B cell (primary cell): ENCODE measurements at regions not wholly inside any gene's neighbourhood (a gene's known extent, or its start where the extent isn't known, plus 50 kb on each side); places are given as distances from the start of the nearest gene placed in this dataset.

ENCODE experiments used
- ATAC-seq: fragments of 200-7000 bp; cut with Tn5 transposase; one replicate; pipeline ENCODE4 v1.10.0; 2021; ENCODE audit warnings: low read depth, mild to moderate bottlenecking, moderate number of reproducible peaks, moderate library complexity
- CTCF ChIA-PET: fragments of 350-600 bp; sonication (Branson Sonifier 250); formaldehyde crosslinking; loops from one replicate; lab custom pipeline; 2021; ENCODE audit warnings: antibody characterized with exemption, inconsistent platforms; lab: Charles Lee
- POLR2A ChIA-PET: fragments of 350-600 bp; sonication (Branson Sonifier 250); formaldehyde crosslinking; loops from one replicate; lab custom pipeline; 2021; ENCODE audit warnings: antibody characterized with exemption; lab: Charles Lee
- DNase-seq: peaks from one replicate; pipeline ENCODE4 v3.0.0; 2013
- H2AFZ ChIP-seq: 2 replicates; pipeline ENCODE4 v1.6.1; 2012; ENCODE audit warnings: mild to moderate bottlenecking, low read depth, low read length; ENCODE audit not compliant: insufficient read depth, poor library complexity, severe bottlenecking
- H3K27ac ChIP-seq, 2 donors: 1 replicate in 1 of 2; 2 replicates in 1 of 2; pipeline ENCODE4 v1.5.1; 2012 to 2013; ENCODE audit warnings: low read length in 2 of 2, mild to moderate bottlenecking in 2 of 2, moderate library complexity in 1 of 2
- H3K27me3 ChIP-seq, 4 experiments: fragments of 200-600 bp in 1 of 4; sonication (generic) in 1 of 4; replicated peaks in 1 of 4; 1 replicate in 2 of 4; 2 replicates in 2 of 4; pipeline versions ENCODE4 v1.6.1 to v1.7.0; 2013 to 2016; ENCODE audit warnings: low read length in 3 of 4, mild to moderate bottlenecking in 2 of 4, mixed read lengths in 1 of 4, moderate library complexity in 1 of 4; ENCODE audit not compliant: insufficient read depth in 4 of 4, control insufficient read depth in 3 of 4; ENCODE audit errors: control extremely low read depth in 1 of 4
- H3K36me3 ChIP-seq, 2 experiments: replicated peaks in 1 of 2; 1 replicate in 1 of 2; 2 replicates in 1 of 2; pipeline versions ENCODE4 v1.6.1 to v1.7.1; 2013; ENCODE audit warnings: low read length in 1 of 2; ENCODE audit not compliant: insufficient read depth in 2 of 2, control insufficient read depth in 1 of 2; ENCODE audit errors: control extremely low read depth in 1 of 2, extremely low read depth in 1 of 2
- H3K4me1 ChIP-seq, 2 donors: fragments of 200-600 bp in 1 of 2; sonication (generic) in 1 of 2; 1 replicate in 1 of 2; 2 replicates in 1 of 2; pipeline versions ENCODE4 v1.5.1 to v1.6.1; 2013 to 2017; ENCODE audit warnings: low read length in 2 of 2; ENCODE audit not compliant: control insufficient read depth in 2 of 2, insufficient read depth in 2 of 2
- H3K4me2 ChIP-seq: replicated peaks from 2 replicates; pipeline ENCODE3; 2012; ENCODE audit warnings: mild to moderate bottlenecking, low read depth, low read length; ENCODE audit not compliant: poor library complexity, severe bottlenecking
- H3K4me3 ChIP-seq, 5 experiments: fragments of 200-600 bp in 1 of 5; sonication (generic) in 1 of 5; 1 replicate in 3 of 5; 2 replicates in 2 of 5; pipeline versions ENCODE4 v1.5.1 to v1.7.0; 2011 to 2016; ENCODE audit warnings: low read length in 4 of 5, mild to moderate bottlenecking in 4 of 5, low read depth in 2 of 5, control low read depth in 1 of 5, moderate library complexity in 1 of 5; ENCODE audit not compliant: insufficient read depth in 1 of 5; ENCODE audit errors: control extremely low read depth in 1 of 5, extremely low read depth in 1 of 5
- H3K79me2 ChIP-seq: fragments of 200-600 bp; sonication (generic); one replicate; pipeline ENCODE4 v1.6.0; 2016; ENCODE audit warnings: low read length; ENCODE audit not compliant: control insufficient read depth, insufficient read depth
- H3K9ac ChIP-seq: fragments of 200-600 bp; sonication (generic); 2 replicates; pipeline ENCODE4 v1.6.1; 2017; ENCODE audit warnings: mild to moderate bottlenecking, low read length, moderate library complexity
- H3K9me3 ChIP-seq, 3 donors: one replicate each; pipeline versions ENCODE4 v1.6.1 to v1.7.1; 2013; ENCODE audit warnings: low read length in 2 of 3; ENCODE audit not compliant: control insufficient read depth in 2 of 3, insufficient read depth in 1 of 3; ENCODE audit errors: control extremely low read depth in 1 of 3
- H4K20me1 ChIP-seq: 2 replicates; pipeline ENCODE4 v1.6.0; 2012; ENCODE audit warnings: mild to moderate bottlenecking, low read length; ENCODE audit not compliant: insufficient read depth, control insufficient read depth, poor library complexity, severe bottlenecking
- H3K27ac Mint-ChIP-seq: one replicate; pipeline ENCODE4 v1.8.0; 2021; ENCODE audit warnings: mixed read lengths
- H3K27me3 Mint-ChIP-seq: one replicate; pipeline ENCODE4 v1.8.0; 2021; ENCODE audit warnings: mixed read lengths
- H3K4me1 Mint-ChIP-seq: one replicate; pipeline ENCODE4 v1.8.0; 2021; ENCODE audit warnings: mixed read lengths
- H3K4me3 Mint-ChIP-seq: one replicate; pipeline ENCODE4 v1.8.0; 2021; ENCODE audit warnings: mixed read lengths
- H3K9me3 Mint-ChIP-seq: one replicate; pipeline ENCODE4 v1.8.0; 2022; ENCODE audit warnings: mixed read lengths; ENCODE audit not compliant: insufficient read depth
- CTCF ChIP-seq: fragments of 200-600 bp; IDR thresholded peaks from one replicate; pipeline ENCODE4 v1.8.0; 2022; ENCODE audit warnings: antibody characterized with exemption, mild to moderate bottlenecking
- EZH2 ChIP-seq: IDR thresholded peaks from 2 replicates; pipeline ENCODE4 v1.6.1; 2012; ENCODE audit warnings: borderline replicate concordance, low read depth, mild to moderate bottlenecking, moderate library complexity, low read length; ENCODE audit not compliant: insufficient read depth, poor library complexity, severe bottlenecking
- WGBS: methylation state at CpG from one replicate; pipeline ENCODE4 v1.1.5; 2013; ENCODE audit warnings: missing lambda C conversion rate; ENCODE audit not compliant: insufficient coverage; 5-methylcytosine and 5-hydroxymethylcytosine counted together
- intact Hi-C: fragments of 100-400 bp; cut with micrococcal nuclease; formaldehyde crosslinking; loops from one replicate; pipeline ENCODE4 v1.10.0; 2022

DNA sequence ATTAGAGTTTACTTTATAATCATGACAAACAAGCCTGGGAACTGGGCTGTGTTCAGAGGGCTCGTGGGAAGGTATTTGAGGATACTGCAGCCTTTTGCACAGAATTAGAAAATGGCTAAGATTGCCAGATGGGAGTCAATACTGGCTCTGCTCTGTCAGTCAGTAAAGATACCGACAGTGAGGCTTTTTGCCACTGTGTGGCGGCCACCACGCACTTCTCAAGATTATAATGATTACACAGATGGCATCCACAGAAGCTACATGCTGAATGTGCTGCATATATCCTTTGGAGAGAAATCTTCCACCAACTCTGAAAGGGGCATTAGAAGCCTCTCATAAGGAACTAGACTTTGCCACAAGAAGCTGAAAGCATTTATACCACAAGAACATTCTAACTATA, 213.4 kb upstream of the PTBP2 start:
- CTCF ChIA-PET, result no interaction called here
- intact Hi-C loops, result no loop called here
- 83% methylated on average over 4 of the region's 4 CpGs for WGBS

GRCh38 chr1:96509339-96509738, 212.2 kb upstream of the PTBP2 start:
- H3K9ac ChIP-seq, result no peak overlapping the region

More for the DNA sequence above, 213.4 kb upstream of the PTBP2 start:
- no peak overlapping the region for H2AFZ ChIP-seq
- Mint-ChIP-seq H3K4me1 (no peaks in the 10 kb centered on the region), H3K27ac (no peak overlapping the region), H3K27me3 (no peaks in the 10 kb centered on the region), H3K9me3 (no peaks in the 10 kb centered on the region), H3K4me3 (no peak overlapping the region)
- DNase-seq (no peak), ATAC-seq (no peak)
- H3K9ac ChIP-seq, result no peak overlapping the region
- H3K27ac ChIP-seq, result no peak overlapping the region
- POLR2A ChIA-PET, result no interaction called here
- H3K36me3 ChIP-seq, result no peaks in the 10 kb centered on the region
- no peak overlapping the region for H3K4me2 ChIP-seq
- no peak overlapping the region for H3K4me3 ChIP-seq
- no peaks in the 10 kb centered on the region for H3K79me2 ChIP-seq
- H3K27me3 ChIP-seq, result no peaks in the 10 kb centered on the region
- no peaks in the 10 kb centered on the region for H4K20me1 ChIP-seq
- no peaks in the 10 kb centered on the region for H3K4me1 ChIP-seq
- no peak for TF ChIP-seq CTCF
- TF ChIP-seq EZH2, result no peak
- H3K9me3 ChIP-seq, result no peaks in the 10 kb centered on the region

More at GRCh38 chr1:96509339-96509738, 212.2 kb upstream of the PTBP2 start:
- Histone ChIP-seq H3K4me1 (no peaks in the 10 kb centered on the region), H3K36me3 (no peaks in the 10 kb centered on the region), H3K4me2 (no peak overlapping the region), H3K9me3 (no peaks in the 10 kb centered on the region), H4K20me1 (no peaks in the 10 kb centered on the region), H3K27me3 (no peaks in the 10 kb centered on the region), H3K79me2 (no peaks in the 10 kb centered on the region), H3K4me3 (no peak overlapping the region), H3K27ac (no peak overlapping the region), H2AFZ (no peak overlapping the region)
- no peaks in the 10 kb centered on the region for H3K9me3 Mint-ChIP-seq
- H3K27me3 Mint-ChIP-seq, result no peaks in the 10 kb centered on the region
- no peak overlapping the region for H3K27ac Mint-ChIP-seq
- H3K4me3 Mint-ChIP-seq, result no peak overlapping the region
- intact Hi-C loops, result no loop called here
- TF ChIP-seq CTCF (no peak), EZH2 (no peak)
- POLR2A ChIA-PET, result no interaction called here
- ATAC-seq (no peak), DNase-seq (no peak)
- CTCF ChIA-PET, result no interaction called here
- no peaks in the 10 kb centered on the region for H3K4me1 Mint-ChIP-seq
- 100% methylated on average over 1 of the region's 1 CpG for WGBS
